ENCODE measurements at regions not wholly inside any gene's neighbourhood (a gene's known extent, or its start where the extent isn't known, plus 50 kb on each side); places are given as distances from the start of the nearest gene placed in this dataset.
A peak's percentile ranks its signal among the peaks of the same experiment; 100 is the strongest.
"Not testable (repeated sequence)": the region's sequence is repeated elsewhere in the genome, so short reads cannot be mapped to it uniquely, and the experiment has no call there.

DNA sequence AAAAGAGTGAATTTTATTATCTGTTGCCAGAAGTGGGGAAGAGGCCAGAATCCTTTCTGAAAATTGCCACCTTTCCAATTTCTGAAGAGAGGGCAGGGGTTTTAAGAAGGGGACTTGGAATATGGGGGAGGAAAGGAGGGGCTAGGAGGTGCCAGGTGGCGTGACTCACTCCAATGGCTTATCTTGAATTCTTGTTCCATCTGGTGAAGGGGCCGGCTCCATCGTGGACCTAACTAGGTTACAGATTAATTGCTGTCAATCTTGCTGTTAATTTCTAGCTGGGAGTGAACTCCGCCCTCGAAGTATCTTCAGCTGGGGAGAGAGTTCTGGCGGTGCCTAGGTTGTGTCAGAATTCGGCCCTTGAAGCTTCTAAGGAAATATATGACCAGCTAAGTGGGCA, 138.7 kb downstream of the YTHDC2 start:
- DNase-seq: no peak

- no peak for DNase-seq
These were observed 141.3 kb downstream of the YTHDC2 start for GRCh38 chr5:113654828-113655227.

DNA sequence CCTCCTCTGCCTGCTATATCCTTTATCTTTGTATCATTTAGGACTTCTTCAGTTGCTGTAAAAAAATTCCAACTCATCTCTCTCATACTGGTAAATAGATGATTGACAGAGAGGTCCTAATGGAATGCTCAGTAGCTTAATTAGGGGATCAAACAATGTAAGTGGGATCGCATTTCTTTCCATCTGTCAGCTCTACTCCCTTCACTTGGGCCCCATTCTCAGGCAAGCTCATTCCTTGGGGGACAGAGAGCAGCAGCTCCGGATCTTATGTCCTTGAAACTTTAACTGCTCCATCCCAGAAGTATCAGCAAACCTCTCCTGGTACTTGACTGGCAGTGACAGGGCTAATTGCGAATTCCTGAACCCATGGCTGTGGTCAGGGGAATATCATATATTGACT, 146.7 kb downstream of the YTHDC2 start:
- DNase-seq: no peak

DNA sequence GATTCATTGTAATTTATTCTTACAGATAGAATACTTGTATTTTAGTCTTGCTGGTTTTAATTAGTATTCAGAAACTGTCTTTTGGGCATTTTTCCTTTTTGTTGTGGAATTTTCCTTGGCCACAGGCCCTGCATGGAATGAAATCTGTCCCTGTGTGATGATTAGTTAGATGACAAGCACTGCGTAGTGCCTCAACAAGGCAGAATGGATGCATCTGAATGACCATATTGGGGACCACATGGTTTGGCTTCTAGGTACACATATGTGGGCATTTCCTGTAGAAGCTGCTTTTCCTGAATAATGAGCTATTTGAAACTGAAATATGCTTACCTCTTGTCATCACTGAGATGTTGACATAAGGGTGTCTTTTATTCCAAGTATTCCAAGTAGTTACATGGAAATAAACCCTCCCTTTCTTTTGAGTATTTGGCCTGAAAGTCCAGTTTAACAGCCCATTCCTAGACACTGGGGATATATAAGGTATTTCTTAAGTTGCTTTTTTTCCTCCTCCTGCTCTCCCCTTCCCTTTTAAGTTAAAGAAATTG, 147.3 kb downstream of the YTHDC2 start:
- DNase-seq: no peak

- DNase-seq: peak; percentile 34
These were observed 150.5 kb downstream of the YTHDC2 start for GRCh38 chr5:113663879-113664541.

DNA sequence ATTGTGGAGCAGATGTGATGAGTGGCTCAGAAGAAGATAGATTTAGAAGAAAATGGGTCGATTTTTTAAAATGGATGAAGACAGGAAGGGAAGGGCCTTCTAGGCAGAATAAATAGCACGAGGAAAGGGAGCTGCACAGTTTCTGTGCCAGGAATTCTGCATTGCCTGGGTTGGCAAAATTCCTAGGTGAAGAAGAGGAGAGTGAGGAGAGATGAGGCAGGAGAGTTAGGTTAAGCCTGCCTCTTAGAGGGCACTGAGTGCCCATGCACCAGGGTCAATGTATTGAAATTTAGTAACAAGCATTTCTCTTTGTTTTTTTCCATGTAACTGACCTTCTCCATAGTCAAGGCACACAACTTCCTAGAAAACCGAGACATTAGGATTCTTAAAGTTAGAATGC, 159.5 kb downstream of the YTHDC2 start:
- no peak for DNase-seq

DNA sequence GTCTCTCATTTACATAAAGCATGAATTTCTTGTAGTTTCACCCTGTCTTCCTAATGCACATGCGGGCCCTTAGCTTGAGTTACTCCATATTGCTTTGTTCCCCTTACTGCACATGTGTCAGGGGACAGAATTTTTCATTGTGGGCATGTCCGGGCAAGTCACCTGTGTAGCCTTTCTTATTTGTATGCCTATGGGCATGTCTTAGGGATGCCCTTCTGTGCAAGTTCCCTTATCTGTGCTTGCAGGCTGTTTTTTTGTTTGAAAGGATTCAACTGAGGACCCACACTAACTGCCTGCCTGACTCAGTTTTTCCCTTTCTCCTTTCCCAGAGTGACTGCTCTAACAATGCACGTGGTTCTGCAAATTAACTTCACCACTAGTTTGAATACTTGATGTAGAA, 161.7 kb downstream of the YTHDC2 start:
- no peak for DNase-seq

DNA sequence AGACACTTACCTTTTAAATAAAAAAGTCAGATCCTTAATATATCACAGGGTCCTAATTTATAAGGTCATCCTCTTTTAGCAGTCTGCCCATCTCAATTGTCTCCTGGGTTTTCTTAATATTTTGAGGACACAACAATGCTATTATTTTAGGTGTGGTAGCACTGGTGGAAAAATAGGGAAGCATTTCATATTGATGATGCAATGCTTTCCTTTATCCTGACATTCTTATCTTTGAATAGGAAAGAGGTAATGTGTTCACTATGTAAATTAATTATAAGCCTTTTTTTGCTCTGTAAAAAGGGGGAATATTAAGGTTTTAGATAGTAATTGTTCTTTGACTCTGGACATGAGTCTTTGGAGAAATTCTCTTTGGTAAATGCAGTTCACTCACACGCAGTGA, 164.7 kb downstream of the YTHDC2 start:
- DNase-seq: no peak

DNA sequence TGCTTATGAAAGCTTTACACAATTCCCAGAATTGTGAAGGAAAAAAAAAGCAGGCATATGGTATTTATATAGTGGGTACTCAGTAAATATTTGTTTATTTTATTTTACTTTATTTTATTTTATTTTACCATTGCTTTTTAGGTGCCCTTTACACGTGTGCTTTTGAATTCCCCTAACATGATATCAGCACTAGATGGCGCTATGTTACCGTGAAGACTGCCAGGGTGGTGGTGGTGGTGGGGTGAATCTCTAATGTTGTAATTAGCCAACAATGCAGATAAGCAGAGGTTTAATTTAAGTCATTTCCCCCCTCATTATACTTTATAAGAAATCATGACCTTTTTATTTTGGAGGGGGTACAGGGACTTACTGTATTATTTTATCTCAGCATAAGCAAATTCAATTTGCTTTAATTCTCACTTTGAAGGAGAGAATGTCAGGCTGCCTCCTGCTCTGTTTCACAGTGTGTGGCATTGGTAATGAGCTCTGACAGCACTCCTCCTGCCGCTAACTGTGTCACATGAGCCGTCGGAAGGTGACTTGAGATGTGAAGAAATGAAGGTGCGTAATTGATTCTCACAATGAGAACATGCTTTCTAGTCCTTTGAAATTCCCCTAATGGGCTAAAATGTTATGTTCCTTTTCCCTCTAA, 165.6 kb downstream of the YTHDC2 start:
- DNase-seq: peak; percentile 48

DNA sequence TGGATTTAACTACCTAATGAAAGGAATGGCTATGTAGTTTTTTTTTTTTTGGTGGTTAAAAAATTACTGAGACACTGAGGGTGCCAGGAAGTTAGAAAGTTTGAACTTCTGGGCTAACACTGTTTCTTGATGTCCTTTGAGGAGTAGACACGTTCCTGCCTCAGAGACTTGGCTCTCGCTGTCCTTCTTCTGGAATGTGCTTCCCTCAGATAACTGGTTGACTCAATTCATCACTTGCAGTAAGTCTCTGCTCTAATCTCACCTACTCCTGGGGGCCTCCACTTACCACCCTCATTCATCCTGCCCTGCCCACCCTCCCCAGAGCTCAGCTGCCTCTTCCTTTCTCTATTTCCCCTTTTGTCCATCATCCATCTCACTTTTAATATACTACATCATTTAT, 167.0 kb downstream of the YTHDC2 start:
- DNase-seq: no peak

DNA sequence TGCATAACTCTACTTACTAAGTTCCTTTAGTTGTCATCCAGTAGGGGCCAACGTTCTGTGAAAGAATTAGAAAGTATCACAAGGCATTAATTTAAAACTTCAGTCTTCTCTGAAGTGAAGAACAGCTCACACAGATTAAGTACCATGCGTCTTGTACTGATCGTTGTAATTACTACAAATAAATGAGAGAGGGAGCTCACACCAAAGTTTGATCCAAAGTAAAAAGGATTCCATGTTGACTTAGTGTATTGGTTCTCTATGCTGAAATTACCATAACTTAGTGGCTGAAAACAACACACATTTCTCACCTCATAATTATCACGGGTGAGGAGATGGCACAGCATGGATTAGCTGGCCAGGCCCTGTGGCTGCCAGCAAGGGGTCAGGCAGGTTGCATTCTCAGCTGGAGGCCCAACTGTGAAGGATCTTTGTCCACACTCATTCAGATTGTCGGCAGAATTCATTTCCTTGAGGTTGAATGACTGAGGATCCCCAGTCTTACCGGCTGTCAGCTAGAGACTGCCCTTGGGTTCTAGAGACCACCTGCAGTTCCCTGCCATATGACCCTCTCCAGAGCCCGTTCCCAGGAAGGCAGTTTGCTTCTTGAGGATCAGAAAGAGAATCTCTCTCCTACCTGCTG, 169.1 kb downstream of the YTHDC2 start:
- DNase-seq: no peak

DNA sequence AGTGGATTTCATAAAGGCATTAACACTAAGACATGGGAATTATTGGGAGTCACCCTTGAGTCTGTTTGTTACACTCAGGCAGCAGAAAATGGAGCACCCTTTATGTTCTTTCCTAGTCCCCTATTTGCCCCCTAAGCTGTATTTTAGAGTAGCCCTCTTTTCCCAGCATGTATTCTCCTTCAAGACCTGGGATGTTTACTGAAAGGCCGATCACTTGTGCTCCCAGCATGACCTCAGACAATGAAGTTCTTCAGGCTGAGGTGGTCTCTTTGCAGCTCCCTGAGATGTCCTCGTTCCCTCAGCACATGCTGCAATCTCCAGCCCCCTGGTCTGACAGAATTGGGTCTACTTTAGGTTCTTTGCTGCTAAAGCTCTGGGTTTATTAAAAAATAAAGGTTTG, 169.7 kb downstream of the YTHDC2 start:
- DNase-seq: no peak

GRCh38 chr5:113686599-113686998, 173.1 kb downstream of the YTHDC2 start:
- no peak for DNase-seq

- no peak for DNase-seq
These were observed 176.2 kb downstream of the YTHDC2 start for GRCh38 chr5:113689647-113690046.

DNA sequence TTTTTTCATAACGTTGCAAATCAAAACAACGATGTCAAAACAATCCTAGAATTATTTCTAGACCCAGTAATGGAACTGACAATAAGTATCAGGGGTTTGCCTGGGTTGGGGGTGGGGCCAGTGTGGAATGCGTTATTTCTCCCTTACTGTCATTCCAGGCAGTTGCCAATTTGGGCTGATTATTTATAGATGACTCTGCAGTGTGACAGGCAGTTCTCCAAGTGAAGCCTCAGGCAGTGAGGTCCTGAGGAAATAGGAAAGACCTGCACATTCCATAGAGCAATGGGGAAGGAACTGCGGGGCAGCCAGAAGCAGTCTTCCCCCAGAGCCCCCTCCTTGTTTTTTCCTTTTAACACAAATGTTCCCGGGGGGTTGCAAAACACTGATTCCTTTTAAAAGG, 179.0 kb downstream of the YTHDC2 start:
- DNase-seq: no peak

- DNase-seq: no peak
These were observed 179.5 kb downstream of the YTHDC2 start for GRCh38 chr5:113692891-113693457.

DNA sequence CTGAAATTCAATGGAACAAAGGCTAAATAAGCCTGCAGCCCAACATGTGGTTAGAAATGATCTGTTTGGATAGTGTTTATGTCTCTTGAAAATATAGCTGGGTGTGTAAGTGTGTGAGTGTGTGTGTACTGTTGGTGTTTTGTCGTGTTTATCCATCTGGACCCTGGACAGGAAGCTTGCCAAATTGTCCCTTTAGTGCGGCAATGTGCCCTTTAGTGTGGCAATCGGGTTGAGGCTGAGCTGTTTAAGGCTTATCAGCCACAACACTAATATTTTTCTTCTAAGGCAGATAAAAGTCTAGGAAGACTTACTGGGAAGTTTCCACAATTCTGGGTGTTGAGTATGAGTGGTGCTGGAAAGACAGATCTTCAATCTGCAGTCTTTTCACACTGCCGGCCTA, 180.2 kb downstream of the YTHDC2 start:
- no peak for DNase-seq

- no peak for DNase-seq
These were observed 181.1 kb downstream of the YTHDC2 start for GRCh38 chr5:113694576-113694975.

DNA sequence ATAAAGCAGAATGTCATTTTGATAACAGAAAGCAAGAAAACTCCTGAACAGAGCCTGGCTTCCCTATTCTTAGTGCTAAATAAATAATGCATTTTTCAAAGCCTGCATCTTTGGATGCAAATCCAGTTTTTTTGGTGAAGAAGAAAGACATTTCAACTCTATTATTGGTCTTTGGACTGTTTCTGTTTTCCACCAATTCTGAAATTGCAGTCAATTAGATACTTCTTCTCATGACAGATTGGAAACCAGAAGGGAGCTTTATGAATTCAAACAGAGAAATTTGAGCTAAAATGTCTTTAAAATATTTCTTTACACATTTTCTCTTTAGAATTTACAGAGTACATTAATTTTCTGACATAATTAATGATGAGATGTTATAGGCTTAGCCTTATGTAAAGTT, 189.8 kb downstream of the YTHDC2 start:
- no peak for DNase-seq

DNA sequence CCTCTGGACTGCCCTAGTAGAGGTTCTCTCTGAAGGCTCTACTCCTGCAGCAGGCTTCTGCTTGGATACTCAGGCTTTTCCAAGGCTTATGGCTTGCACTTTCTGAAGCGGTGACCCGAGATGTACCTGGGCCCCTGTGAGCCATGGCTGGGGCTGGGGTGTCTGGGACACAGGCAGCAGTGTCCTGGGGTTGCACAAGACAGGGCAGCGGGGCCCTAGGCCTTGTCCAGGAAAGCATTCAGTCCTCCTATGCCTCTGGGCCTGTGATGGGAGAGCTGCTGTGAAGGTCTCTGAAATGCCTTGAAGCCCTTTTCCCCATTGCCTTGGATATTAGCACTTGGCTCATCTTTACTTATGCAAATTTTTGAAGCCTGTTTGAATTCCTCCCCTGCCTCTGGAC, 192.2 kb downstream of the YTHDC2 start:
- no peak for DNase-seq

DNA sequence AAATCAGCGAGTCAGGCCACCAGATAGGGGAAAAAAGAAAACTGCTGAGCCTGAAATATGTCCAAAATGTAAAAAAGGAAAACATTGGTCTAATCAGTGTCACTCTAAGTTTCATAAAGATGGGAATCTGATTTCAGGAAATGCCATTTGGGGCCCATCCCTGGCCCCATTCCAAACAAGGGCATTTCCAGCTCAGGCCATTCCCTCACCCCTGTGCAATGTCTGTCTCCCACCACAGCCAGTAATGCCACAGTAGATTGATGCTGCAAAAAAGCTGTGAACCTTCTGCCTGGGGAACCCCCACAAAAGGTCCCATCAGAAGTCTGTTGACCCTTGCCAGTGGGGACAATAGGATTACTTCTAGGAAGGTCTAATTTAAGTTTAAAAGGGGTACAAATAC, 199.6 kb downstream of the YTHDC2 start:
- DNase-seq: no peak

DNA sequence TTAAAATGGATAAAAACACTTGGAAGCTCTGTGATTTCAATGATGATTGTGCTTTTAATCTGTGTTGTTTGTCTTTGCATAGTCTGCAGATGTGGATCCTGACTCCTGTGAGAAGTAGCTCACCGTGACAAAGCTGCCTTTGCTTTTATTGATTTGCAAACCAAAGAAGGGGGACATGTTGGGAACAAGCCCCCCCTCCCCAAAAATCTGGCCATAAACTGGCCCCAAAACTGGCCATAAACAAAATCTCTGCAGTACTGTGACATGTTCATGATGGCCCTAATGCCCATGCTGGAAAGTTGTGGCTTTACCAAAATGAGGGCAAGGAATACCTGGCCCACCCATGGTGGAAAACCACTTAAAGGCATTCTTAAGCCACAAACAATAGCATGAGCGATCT, 202.4 kb downstream of the YTHDC2 start:
- not testable (repeated sequence) for DNase-seq

- DNase-seq: no peak
These were observed 206.1 kb downstream of the YTHDC2 start for GRCh38 chr5:113719549-113719948.

DNA sequence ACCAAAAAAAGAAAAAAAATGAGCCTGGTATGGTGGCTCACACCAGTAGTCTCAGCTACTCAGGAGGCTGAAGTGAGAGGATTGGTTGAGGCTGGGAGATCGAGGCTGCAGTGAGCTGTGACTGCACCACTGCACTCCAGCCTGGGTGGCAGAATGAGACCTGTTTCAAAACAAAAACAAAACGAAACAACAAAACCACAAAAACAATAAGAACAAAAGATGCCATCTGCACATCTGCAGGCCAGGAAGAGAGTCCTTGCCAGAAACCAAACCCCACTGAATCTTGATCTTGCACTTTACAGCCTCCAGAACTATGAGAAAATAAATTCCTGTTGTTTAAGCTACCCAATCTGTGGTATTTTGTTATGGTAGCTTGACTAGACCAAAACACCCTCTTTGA, 207.7 kb downstream of the YTHDC2 start:
- DNase-seq: no peak

Measured in activated CD4-positive, alpha-beta T cell treated with anti-CD3 and anti-CD28 coated beads, Interleukin-10, Interleukin-2, amounts not matched to agents 100 ng/mL and 50 ng/mL, durations not matched to agents 16 hours and 8 hours (primary cell).